CD4-positive, alpha-beta T cell treated with Interleukin-17A for 1 hour (primary cell): ENCODE measurements at regions not wholly inside any gene's neighbourhood (a gene's known extent, or its start where the extent isn't known, plus 50 kb on each side); places are given as distances from the start of the nearest gene placed in this dataset.

Experiments used
- DNase-seq: peaks from one replicate; pipeline ENCODE4 v3.0.0-alpha.2; 2020

- DNase-seq = no peak
Observed at GRCh38 chr1:185645162-185645640, 89.0 kb upstream of the HMCN1 start.

- no peak for DNase-seq
Observed at GRCh38 chr1:185644531-185644930, 89.7 kb upstream of the HMCN1 start.

GRCh38 chr1:185636848-185637247, 97.3 kb upstream of the HMCN1 start:
- no peak for DNase-seq

- no peak for DNase-seq
Observed at GRCh38 chr1:185634704-185635103, 99.5 kb upstream of the HMCN1 start.

GRCh38 chr1:185632659-185633423, 101.3 kb upstream of the HMCN1 start:
- no peak for DNase-seq

- no peak for DNase-seq
Observed at GRCh38 chr1:185631843-185632242, 102.3 kb upstream of the HMCN1 start.

- DNase-seq = no peak
Observed at GRCh38 chr1:185627761-185628501, 106.3 kb upstream of the HMCN1 start.

GRCh38 chr1:185627171-185627570, 107.0 kb upstream of the HMCN1 start:
- no peak for DNase-seq

- no peak for DNase-seq
Observed at GRCh38 chr1:185626344-185626743, 107.8 kb upstream of the HMCN1 start.

- no peak for DNase-seq
Observed at GRCh38 chr1:185610954-185611353, 123.2 kb upstream of the HMCN1 start.

- no peak for DNase-seq
Observed at GRCh38 chr1:185608177-185608576, 126.0 kb upstream of the HMCN1 start.

- DNase-seq = no peak
Observed at GRCh38 chr1:185603158-185603557, 131.0 kb upstream of the HMCN1 start.

GRCh38 chr1:185601189-185601588, 133.0 kb upstream of the HMCN1 start:
- no peak for DNase-seq

GRCh38 chr1:185600641-185601040, 133.6 kb upstream of the HMCN1 start:
- no peak for DNase-seq

- peak; percentile 6 for DNase-seq
Observed at GRCh38 chr1:185598332-185598731, 135.9 kb upstream of the HMCN1 start.

GRCh38 chr1:185595835-185596667, 138.1 kb upstream of the HMCN1 start:
- peak; percentile 79 for DNase-seq

- DNase-seq = no peak
Observed at GRCh38 chr1:185594786-185595410, 139.3 kb upstream of the HMCN1 start.

- no peak for DNase-seq
Observed at GRCh38 chr1:185593271-185593670, 140.9 kb upstream of the HMCN1 start.

- no peak for DNase-seq
Observed at GRCh38 chr1:185585770-185586169, 148.4 kb upstream of the HMCN1 start.

- DNase-seq = no peak
Observed at GRCh38 chr1:185581961-185582725, 152.0 kb upstream of the HMCN1 start.

- DNase-seq = no peak
Observed at GRCh38 chr1:185581020-185581419, 153.2 kb upstream of the HMCN1 start.

- DNase-seq = no peak
Observed at GRCh38 chr1:185578293-185578692, 155.9 kb upstream of the HMCN1 start.
